H9 (cell line): ENCODE measurements at regions not wholly inside any gene's neighbourhood (a gene's known extent, or its start where the extent isn't known, plus 50 kb on each side); places are given as distances from the start of the nearest gene placed in this dataset.

Experiments
- DNase-seq: peaks from one replicate; pipeline ENCODE4 v3.0.0-alpha.2; 2017
- H2AFZ ChIP-seq: one replicate; pipeline ENCODE4 v1.6.1; 2013; ENCODE audit warnings: mild to moderate bottlenecking, low read length, control low read depth, moderate library complexity
- H2AK5ac ChIP-seq: 2 replicates; pipeline ENCODE4 v1.6.1; 2013; ENCODE audit warnings: low read length, control low read depth, mixed read lengths; ENCODE audit not compliant: insufficient read length
- H2BK120ac ChIP-seq: one replicate; pipeline ENCODE4 v1.6.1; 2013; ENCODE audit warnings: low read depth, mild to moderate bottlenecking, low read length, control low read depth, inconsistent platforms; ENCODE audit not compliant: poor library complexity, severe bottlenecking
- H2BK12ac ChIP-seq: 2 replicates; pipeline ENCODE4 v1.6.1; 2013; ENCODE audit warnings: low read length, control low read depth, mixed read lengths, low read depth; ENCODE audit not compliant: insufficient read length
- H2BK15ac ChIP-seq: 2 replicates; pipeline ENCODE4 v1.6.1; 2013; ENCODE audit warnings: low read depth, low read length, control low read depth
- H2BK20ac ChIP-seq: one replicate; pipeline ENCODE4 v1.6.1; 2013; ENCODE audit warnings: low read depth, mild to moderate bottlenecking, low read length, control low read depth, inconsistent platforms; ENCODE audit not compliant: poor library complexity, severe bottlenecking
- H2BK5ac ChIP-seq: 2 replicates; pipeline ENCODE4 v1.6.1; 2013; ENCODE audit warnings: low read length, control low read depth, mixed read lengths; ENCODE audit not compliant: insufficient read length
- H3K14ac ChIP-seq: 2 replicates; pipeline ENCODE4 v1.6.1; 2013; ENCODE audit warnings: low read length, control low read depth; ENCODE audit not compliant: insufficient read depth
- H3K18ac ChIP-seq: 2 replicates; pipeline ENCODE4 v1.6.1; 2013; ENCODE audit warnings: low read depth, mild to moderate bottlenecking, mixed read lengths, low read length, control low read depth; ENCODE audit not compliant: insufficient read length
- H3K23ac ChIP-seq: 2 replicates; pipeline ENCODE4 v1.6.1; 2013; ENCODE audit warnings: low read length, control low read depth, mixed read lengths, low read depth; ENCODE audit not compliant: insufficient read length
- H3K23me2 ChIP-seq: 2 replicates; pipeline ENCODE4 v1.6.1; 2013; ENCODE audit warnings: low read depth, mild to moderate bottlenecking, mixed read lengths, low read length, control low read depth; ENCODE audit not compliant: insufficient read length, poor library complexity, severe bottlenecking
- H3K27ac ChIP-seq: 2 replicates; pipeline ENCODE4 v1.5.1; 2013; ENCODE audit warnings: low read length, control low read depth, mixed read lengths, low read depth; ENCODE audit not compliant: insufficient read length
- H3K27me3 ChIP-seq: 2 replicates; pipeline ENCODE4 v1.6.1; 2013; ENCODE audit warnings: low read length, control low read depth, inconsistent platforms; ENCODE audit not compliant: insufficient read depth
- H3K4ac ChIP-seq: 2 replicates; pipeline ENCODE4 v1.6.1; 2013; ENCODE audit warnings: low read depth, mild to moderate bottlenecking, control low read depth, inconsistent platforms, low read length, moderate library complexity
- H3K4me1 ChIP-seq: 2 replicates; pipeline ENCODE4 v1.6.1; 2013; ENCODE audit warnings: low read length, control low read depth, inconsistent platforms; ENCODE audit not compliant: insufficient read depth
- H3K4me2 ChIP-seq: 2 replicates; pipeline ENCODE4 v1.6.1; 2013; ENCODE audit warnings: low read length, control low read depth, mixed read lengths; ENCODE audit not compliant: insufficient read length, insufficient read depth
- H3K56ac ChIP-seq: 2 replicates; pipeline ENCODE4 v1.6.1; 2013; ENCODE audit warnings: low read depth, mild to moderate bottlenecking, mixed read lengths, low read length, control low read depth; ENCODE audit not compliant: insufficient read length
- H3K79me1 ChIP-seq: 2 replicates; pipeline ENCODE4 v1.6.1; 2013; ENCODE audit warnings: low read depth, mild to moderate bottlenecking, moderate library complexity, low read length, control low read depth, inconsistent platforms; ENCODE audit not compliant: insufficient read depth, poor library complexity, severe bottlenecking
- H3K79me2 ChIP-seq: 2 replicates; pipeline ENCODE4 v1.6.1; 2013; ENCODE audit warnings: low read length, control low read depth, inconsistent platforms; ENCODE audit not compliant: insufficient read depth
- H3K9ac ChIP-seq: 2 replicates; pipeline ENCODE4 v1.6.1; 2013; ENCODE audit warnings: low read length, control low read depth, mixed read lengths; ENCODE audit not compliant: insufficient read length; ENCODE audit errors: extremely low read depth
- H3K9me3 ChIP-seq: one replicate; pipeline ENCODE4 v1.6.1; 2013; ENCODE audit warnings: low read depth, low read length, inconsistent platforms; ENCODE audit not compliant: control insufficient read depth
- H3T11ph ChIP-seq: one replicate; pipeline ENCODE4 v1.6.1; 2013; ENCODE audit warnings: mild to moderate bottlenecking, low read length, control low read depth, inconsistent platforms
- H4K20me1 ChIP-seq: one replicate; pipeline ENCODE4 v1.6.1; 2013; ENCODE audit not compliant: control insufficient read depth, insufficient read length, insufficient read depth
- H4K5ac ChIP-seq: 2 replicates; pipeline ENCODE4 v1.6.1; 2013; ENCODE audit warnings: low read depth, mild to moderate bottlenecking, mixed read lengths, low read length, control low read depth; ENCODE audit not compliant: insufficient read length
- H4K8ac ChIP-seq: replicated peaks from 2 replicates; pipeline ENCODE4 v1.6.1; 2013; ENCODE audit warnings: low read length, control low read depth, mixed read lengths, low read depth; ENCODE audit not compliant: insufficient read length
- H4K91ac ChIP-seq: 2 replicates; pipeline ENCODE4 v1.6.1; 2013; ENCODE audit warnings: low read depth, mild to moderate bottlenecking, moderate library complexity, mixed read lengths, low read length, control low read depth; ENCODE audit not compliant: insufficient read length
- H3K27ac Mint-ChIP-seq, 3 experiments: 2 replicates in 2 of 3; 3 replicates in 1 of 3; pipeline ENCODE4 v1.8.0; 2020 to 2021; ENCODE audit warnings: mixed read lengths in 3 of 3, mild to moderate bottlenecking in 1 of 3, moderate library complexity in 1 of 3
- H3K27me3 Mint-ChIP-seq: 2 replicates; pipeline ENCODE4 v1.8.0; 2021; ENCODE audit warnings: low read depth, mild to moderate bottlenecking, moderate library complexity, mixed read lengths
- H3K36me3 Mint-ChIP-seq, 3 experiments: 2 replicates in 2 of 3; 3 replicates in 1 of 3; pipeline ENCODE4 v1.8.0; 2020 to 2021; ENCODE audit warnings: low read depth in 3 of 3, mixed read lengths in 3 of 3; ENCODE audit not compliant: insufficient read depth in 1 of 3
- H3K4me1 Mint-ChIP-seq, 2 experiments: 2 replicates each; pipeline ENCODE4 v1.8.0; 2020; ENCODE audit warnings: mixed read lengths in 2 of 2
- H3K4me3 Mint-ChIP-seq, 2 experiments: 2 replicates in 1 of 2; 3 replicates in 1 of 2; pipeline ENCODE4 v1.8.0; 2020 to 2021; ENCODE audit warnings: mild to moderate bottlenecking in 2 of 2, mixed read lengths in 2 of 2, moderate library complexity in 1 of 2
- H3K9me3 Mint-ChIP-seq, 2 experiments: 2 replicates in 1 of 2; 3 replicates in 1 of 2; pipeline ENCODE4 v1.8.0; 2020; ENCODE audit warnings: mild to moderate bottlenecking in 2 of 2, mixed read lengths in 2 of 2, moderate library complexity in 1 of 2
- CTCF ChIP-seq: fragments of 200-600 bp; sonication (generic); conservative IDR thresholded peaks from 3 replicates; pipeline ENCODE4 v1.8.0; 2021; ENCODE audit warnings: antibody characterized with exemption, mild to moderate bottlenecking
- WGBS: extraction: QIAGEN DNeasy Blood & Tissue Kit; methylation state at CpG from one replicate; pipeline ENCODE4 v1.1.7; 2013; ENCODE audit warnings: missing lambda C conversion rate, low lambda C conversion rate, mixed read lengths; ENCODE audit not compliant: insufficient read length; ENCODE audit errors: extremely low coverage; 5-methylcytosine and 5-hydroxymethylcytosine counted together

GRCh38 chr2:51986101-51986500 is 954.2 kb upstream of the NRXN1 start:
- Histone ChIP-seq H3K79me2 (no peaks in the 10 kb centered on the region), H2BK20ac (no peak overlapping the region), H4K20me1 (no peaks in the 10 kb centered on the region), H2AK5ac (no peak overlapping the region), H3K14ac (no peak overlapping the region), H2BK5ac (no peak overlapping the region), H3K27ac (no peak overlapping the region), H3K4me2 (no peak overlapping the region), H2AFZ (no peak overlapping the region), H3K4ac (no peak overlapping the region), H3K9ac (no peak overlapping the region), H2BK12ac (no peak overlapping the region), H4K5ac (no peak overlapping the region), H3K79me1 (no peaks in the 10 kb centered on the region), H3K56ac (no peak overlapping the region), H3T11ph (no peak overlapping the region), H3K18ac (no peak overlapping the region), H3K4me1 (no peaks in the 10 kb centered on the region), H4K8ac (no peak overlapping the region), H3K9me3 (no peaks in the 10 kb centered on the region), H2BK15ac (no peak overlapping the region), H4K91ac (no peak overlapping the region), H3K27me3 (no peaks in the 10 kb centered on the region), H3K23me2 (no peaks in the 10 kb centered on the region), H3K23ac (no peak overlapping the region), H2BK120ac (no peak overlapping the region)
- H3K9me3 Mint-ChIP-seq, result no peaks in the 10 kb centered on the region
- H3K4me1 Mint-ChIP-seq, result no peaks in the 10 kb centered on the region
- TF ChIP-seq CTCF, result no peak
- H3K36me3 Mint-ChIP-seq, result no peaks in the 10 kb centered on the region
- H3K27me3 Mint-ChIP-seq, result no peaks in the 10 kb centered on the region
- WGBS, result no CpG with 5 or more reads among the region's 2 CpGs
- no peak overlapping the region for H3K27ac Mint-ChIP-seq
- DNase-seq, result no peak
- no peak overlapping the region for H3K4me3 Mint-ChIP-seq
